CD1c-positive myeloid dendritic cell (primary cell): ENCODE measurements at regions not wholly inside any gene's neighbourhood (a gene's known extent, or its start where the extent isn't known, plus 50 kb on each side); places are given as distances from the start of the nearest gene placed in this dataset.
"Not testable (repeated sequence)": the region's sequence is repeated elsewhere in the genome, so short reads cannot be mapped to it uniquely, and the experiment has no call there.

ENCODE experiments used
- DNase-seq: peaks from one replicate; pipeline ENCODE4 v3.0.0-alpha.2; 2016; ENCODE audit errors: extremely low spot score

DNA sequence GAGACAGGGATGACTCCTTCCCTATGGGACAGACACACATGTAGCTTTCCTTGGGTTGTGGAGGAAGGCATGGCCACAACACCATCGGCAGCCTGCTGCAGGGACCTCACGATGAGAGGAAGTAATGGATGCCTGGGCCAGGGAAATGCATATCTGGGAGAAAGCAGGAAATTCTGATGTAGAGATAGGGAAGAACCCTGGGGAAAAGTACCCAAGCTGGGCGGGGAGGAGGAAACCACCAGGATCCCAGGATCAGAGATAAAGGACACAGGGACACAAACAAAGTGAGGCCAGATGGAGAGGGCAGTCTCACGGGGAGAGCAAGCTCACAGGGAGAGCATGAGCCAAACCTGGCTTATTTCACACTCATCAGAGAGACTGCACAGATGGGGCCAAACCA lies 294.7 kb upstream of the TEKT4 start:
- DNase-seq = not testable (repeated sequence)

DNA sequence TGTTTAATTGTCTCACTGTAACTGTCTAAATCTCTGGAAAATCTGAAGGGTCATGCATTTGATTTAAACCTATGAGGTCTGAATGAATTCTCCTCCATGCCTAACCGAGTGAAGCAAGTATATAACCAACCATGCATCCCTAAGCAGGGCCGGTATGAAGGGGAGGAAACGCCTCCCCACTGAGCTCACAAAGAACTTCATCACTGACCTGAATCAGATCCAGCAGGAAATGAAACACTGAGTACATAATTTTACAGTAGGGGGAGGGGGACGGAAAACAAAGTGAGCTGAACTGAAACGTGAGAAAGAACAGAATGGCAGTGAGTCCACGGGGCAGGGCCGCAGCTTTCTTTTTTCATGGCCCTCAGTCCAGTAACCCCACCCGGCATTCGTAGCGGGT lies 294.1 kb upstream of the TEKT4 start:
- DNase-seq = not testable (repeated sequence)

DNA sequence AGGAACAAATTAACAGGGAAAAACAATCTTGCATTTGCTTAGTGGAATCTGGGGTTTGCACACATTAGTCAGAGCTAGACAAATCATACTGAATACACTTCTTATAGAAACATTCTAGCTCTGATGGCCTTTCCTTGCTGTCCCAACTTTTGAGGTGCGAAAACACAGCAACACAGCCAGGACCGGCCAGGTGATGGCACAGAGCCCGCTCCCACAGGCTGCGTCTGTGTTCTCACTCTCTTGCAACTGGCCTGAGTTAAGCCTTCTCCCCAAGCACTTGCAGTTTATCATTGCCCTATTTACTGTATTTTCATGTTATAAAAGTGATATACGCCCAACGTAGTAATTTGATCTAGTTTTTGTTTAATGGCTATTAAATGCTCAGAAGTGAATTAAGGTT lies 292.0 kb upstream of the TEKT4 start:
- DNase-seq = not testable (repeated sequence)

DNA sequence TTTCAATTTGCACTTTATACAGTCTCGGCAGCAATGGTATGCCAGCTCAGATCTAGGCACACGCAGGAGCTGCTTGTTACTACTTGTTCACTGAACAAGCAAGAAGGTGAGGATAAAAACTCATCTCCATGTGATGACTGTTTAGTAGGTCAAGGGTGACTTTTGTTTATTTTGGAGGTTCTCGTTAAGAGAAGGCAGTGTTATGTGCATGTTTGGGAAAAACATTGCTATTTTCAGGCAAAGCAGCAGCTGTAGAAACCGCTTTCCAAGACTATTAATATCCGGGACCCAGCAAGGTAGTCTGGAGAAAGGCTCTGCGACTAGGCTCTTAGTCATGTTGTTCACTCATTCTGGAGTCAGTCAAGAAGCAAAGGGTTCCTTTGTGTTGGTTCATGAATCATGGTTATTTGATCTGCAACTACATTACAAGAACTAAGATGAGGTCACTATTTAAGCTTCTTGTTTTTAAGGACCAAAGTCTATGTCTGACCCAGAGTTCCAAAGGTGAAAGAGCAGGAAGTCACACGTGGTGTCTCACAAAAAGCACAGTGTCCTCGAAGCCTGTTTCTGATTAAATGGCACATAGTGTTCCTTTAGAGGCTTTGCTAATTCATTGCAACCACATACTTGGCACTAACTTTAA lies 288.0 kb upstream of the TEKT4 start:
- not testable (repeated sequence) for DNase-seq

DNA sequence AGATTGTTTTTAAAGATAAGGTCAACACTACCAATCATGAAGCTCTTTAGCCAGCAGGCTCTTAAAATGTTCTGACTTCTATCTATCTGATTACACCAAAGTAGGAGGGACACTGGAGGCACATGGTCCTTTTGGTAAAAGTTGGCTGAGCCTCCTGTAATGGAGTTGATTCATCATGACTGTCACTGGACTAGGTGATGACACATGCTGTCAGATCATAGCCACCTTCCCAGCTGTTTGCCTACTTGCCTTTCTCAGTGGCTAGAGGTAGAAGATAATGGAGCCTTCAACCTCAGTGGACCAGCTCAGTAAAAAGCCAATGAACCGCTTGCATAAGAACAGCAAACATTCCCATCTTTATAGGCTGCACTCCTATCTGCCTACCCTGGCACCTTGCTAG lies 286.7 kb upstream of the TEKT4 start:
- DNase-seq = not testable (repeated sequence)

DNA sequence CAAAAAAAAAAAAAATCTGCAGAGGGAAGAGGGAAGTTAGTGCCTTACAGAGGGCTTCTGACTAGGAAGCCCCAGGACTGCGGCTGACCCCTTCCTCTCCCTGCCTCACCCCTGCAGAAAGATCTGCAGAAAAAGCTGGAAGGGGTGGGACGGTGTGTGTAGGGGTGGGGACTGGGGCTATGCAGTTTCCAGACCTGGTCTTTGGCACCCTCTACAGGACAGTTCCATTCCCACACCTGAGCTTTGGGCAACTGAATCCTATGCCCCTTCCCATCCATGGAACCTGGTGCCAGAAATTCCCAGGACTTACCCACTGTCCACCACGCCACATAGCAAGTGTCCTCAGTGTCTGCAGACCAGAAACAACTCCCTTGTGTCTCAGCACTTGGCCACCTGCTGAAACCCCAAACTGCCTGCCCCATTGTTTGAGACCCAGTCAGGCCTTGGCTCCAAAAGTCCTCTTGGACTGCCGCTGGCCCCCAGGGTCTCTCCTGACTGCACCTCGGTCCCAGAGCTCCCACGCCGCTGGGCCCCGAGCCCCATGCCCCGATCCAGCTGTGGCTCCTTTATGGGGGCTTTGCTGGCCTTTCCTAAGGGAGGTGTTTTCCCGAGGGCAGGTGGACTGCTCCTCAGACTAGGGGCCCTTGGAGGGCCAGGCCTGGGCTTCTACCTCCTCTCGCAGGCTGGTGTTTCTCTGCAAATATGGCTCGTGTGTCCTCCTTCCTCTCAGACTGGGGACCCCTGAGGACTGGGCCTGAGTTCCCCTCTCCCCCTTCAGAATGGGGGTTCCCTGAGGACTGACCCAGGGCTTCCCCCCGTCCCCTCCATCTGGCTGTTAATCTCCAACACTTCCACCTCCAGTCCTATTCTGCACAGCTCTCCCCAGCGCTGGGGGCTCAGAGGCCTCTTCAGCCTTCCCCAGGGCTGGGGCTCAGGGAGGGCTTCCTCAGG lies 284.9 kb upstream of the TEKT4 start:
- not testable (repeated sequence) for DNase-seq

DNA sequence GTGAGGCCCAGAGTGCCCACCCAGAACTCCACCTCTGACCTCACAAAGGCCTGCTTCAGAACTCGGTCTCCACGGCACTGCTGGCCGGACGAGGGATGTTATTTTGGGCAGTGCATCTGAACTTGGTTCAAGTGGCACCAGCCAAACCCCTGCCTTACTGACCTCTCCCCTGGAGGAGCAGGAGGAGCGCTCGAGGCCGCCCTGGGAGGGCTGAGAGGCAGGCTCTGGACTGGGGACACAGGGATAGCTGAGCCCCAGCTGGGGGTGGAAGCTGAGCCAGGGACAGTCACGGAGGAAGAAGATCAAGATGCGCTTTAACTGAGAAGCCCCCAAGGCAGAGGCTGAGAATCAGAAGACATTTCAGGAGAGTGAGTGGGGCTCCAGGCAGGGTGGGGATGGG lies 284.2 kb upstream of the TEKT4 start:
- DNase-seq = not testable (repeated sequence)

DNA sequence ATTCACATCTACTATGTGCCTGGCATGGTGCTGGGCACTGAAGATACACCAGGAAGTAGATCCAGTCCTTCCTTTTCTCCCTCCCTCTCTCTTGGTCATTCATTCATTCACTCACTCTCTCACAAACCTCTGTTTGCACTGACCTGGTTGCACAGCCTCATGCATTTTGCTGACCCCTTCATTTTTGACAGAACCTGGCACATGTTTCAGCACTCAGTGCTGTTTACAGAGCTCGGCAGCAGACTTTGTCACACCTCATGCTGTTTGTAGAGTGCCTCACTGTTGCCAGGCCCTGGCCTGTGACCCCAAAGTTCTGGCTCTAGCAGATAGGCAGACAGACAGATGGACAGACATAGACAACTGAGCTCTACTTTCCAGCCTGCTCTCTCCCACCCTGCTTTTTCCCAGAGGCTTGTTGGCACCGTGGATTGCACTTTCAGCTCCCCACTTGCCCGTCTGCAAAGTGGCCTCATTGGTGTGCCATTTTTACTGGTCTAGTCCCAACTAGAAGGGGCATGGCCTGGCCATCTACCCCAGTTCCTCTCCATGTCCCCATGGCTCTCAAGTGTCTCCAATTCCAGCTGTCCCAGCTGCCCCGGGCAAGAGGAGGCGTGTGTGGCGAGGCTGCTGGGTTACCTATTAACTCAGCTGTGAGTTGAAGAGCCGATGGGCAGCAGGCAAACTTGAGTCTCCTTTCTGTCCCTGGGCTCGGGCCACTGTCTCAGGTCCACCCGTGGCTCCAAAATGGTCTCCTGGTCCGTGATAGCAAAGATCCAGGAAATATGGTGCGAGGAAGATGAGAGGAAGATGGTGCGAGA lies 277.0 kb upstream of the TEKT4 start:
- not testable (repeated sequence) for DNase-seq

DNA sequence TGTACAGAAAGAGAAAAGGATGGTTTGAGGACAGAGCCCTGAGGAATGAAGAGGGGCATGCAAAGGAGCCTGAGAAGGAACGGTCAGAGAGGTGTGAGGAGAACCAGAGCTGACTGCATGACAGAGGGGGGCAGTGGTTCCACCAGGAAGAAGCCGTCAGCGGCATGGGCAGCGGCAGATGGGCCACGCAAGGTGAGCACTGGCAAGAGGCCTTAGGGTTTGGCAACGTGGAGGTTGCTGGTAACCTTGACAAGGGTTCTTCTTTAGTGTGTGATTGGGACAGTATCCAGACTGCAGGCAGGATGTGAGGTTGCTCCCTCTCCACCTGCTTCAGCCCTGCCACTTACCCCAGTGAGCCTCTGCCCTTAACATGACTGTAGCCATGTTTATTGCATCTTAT lies 275.3 kb upstream of the TEKT4 start:
- DNase-seq = not testable (repeated sequence)

DNA sequence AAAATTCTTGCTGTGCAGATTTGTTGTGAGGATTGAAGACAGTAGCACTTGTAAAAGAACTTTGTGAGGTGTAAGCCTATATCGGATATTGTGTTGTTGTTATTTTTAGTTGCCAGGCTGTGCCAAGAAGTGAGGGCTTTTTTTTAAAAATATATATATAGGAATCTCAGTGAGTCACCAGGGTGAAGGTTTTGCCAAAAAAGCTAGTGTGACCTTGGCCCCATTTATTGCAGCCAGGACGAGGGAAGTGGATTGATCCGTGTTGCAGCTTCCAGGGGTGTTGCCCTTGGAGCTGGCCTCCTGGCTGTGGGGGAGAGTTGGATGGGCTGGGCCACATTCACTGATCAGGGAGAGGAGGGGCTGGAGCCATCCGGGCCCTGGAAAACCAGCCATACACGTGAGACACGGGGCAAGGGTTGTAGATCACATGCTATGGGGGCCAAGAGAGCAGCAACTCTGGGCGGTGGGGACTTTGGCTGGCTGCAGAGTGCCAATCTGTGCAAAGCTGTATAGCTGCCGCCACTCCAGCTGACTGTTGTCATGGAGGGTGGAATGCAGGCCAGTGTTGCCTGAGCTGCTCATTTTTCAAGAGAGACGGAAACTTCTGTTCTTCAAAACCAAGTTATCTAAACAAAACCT lies 273.0 kb upstream of the TEKT4 start:
- DNase-seq = not testable (repeated sequence)

DNA sequence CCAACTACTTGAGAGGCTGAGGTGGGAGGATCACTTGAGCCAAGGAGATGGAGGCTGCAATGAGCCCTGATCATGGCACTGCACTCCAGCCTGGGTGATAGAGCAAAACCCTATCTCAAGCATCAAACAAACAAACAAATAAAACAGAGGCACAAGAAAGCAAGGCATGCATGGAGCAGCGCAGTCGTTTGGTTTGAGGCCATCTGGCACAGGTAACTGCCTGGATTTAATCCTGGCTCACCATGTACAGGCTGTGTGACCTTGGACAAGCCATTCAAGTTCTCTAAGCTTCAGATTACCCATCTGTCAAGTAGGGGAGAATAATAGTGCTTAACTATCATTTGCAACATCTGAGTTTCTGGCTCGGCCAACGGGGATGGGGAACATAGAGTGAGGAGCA lies 270.3 kb upstream of the TEKT4 start:
- DNase-seq = not testable (repeated sequence)

DNA sequence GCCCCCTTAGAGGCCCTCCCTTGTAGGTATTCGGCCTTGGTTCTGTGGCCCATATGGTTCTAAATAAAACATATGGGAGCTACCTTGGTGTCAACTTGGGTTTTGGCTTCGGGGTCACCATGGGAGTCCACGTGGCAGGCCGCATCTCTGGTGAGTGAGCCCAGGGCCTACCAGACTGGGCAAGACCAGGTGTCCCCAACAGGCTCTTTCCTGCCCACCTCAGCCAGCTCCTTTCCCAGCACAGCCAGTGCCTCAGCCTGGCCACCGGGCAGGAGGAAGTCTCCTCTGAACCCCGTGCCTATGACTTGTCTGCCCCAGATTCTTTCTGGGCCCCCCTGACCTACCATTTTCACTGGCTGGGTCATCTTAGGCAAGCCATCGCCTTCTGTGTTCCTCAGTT lies 268.8 kb upstream of the TEKT4 start:
- no peak for DNase-seq

DNA sequence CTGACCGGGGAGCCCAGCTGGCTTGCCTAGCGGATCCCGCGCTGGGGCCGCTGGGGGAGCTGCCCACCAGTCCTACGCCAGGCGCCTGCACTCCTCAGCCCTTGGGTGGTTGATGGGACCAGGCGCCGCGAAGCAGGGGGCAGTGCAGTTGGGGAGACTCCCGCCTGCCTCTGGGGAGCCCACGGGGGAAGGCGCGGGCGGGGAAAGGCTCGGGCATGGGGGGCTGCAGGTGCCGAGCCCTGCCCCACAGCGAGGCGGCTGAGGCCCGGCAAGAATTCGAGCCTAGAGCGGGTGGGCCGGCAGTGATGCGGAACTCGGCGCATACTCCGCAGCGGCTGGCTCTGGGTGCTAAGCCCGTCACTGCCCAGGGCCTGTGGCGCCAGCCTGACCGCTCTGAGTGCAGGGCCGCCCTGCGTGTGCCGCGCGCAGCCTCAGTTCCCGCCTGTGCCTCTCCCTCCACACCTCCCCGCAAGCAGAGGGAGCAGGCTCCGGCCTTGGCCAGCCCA lies 249.1 kb upstream of the TEKT4 start:
- DNase-seq = no peak

DNA sequence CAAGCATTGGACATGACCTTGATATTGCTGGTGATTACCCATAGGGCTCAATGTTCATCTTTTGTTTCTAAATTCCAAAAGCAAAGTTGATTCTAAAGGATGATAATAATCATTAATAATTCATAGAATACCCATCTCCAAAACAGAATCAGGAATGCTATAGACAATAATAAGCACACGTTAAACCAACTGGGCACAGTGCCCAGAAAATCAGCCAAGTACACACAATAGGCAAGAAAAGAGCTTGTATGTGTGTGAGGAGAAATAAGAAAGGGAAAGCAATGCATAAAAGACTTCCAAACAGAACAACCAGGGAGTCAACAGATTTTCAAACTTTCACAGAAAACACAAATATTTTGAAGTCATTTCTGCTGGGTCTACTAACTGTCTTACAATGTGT lies 242.3 kb upstream of the TEKT4 start:
- DNase-seq = not testable (repeated sequence)

DNA sequence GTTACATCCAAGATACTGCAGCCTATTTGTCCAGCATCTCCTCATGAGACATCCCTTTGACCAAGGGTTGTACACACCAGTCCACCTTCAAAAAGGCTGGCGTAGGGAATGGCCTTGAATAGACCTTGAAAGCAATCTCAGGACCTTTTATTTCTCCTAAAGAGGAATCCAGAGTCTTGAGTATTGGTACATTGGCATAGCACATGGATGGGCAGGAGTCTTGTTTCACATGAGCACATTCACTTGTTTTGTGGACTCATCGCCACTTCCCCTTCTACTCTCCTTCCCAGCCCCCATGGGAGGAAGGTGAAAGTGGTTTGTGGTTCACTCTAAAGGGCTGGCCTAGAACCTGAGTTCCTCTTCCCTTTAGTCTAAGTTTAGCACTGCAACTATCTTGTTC lies 229.8 kb upstream of the TEKT4 start:
- DNase-seq = not testable (repeated sequence)

DNA sequence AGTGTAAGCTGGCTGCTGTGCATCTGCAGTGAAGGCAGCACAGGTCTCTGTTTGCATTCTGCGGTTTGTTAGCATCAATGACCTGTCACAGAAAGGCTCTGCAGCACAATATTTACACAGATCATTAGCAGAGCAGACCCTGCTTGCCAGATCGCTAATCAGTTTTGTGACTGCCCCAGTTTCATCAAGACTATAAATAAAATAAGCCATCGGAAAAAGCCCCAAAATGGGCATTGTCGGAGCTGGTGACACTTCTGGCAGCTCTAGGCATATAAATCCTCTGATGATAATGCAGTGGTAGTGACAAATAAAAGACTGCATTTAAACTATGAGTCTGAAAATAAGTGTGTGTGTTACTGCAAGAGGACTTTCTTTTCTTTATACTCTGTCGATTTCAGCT lies 219.1 kb upstream of the TEKT4 start:
- DNase-seq = not testable (repeated sequence)

DNA sequence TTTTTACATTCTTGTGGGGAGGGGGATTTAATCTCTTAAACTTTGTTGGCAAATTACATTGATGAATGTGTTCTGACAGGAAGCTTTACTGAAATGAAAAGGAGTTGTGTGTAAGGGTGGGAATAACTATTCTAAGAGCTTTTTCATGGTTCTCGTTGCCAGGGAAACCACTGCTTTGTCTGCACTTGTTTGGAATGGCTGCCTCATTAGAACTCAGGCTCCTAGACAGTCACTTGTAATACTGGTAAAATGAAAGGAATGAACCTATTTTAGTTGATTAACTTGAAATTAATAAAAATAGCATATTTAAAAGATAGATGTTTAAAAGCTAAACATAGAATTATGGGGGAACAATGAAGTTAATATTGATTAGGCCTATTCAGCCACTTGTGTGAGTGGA lies 201.4 kb upstream of the TEKT4 start:
- not testable (repeated sequence) for DNase-seq

DNA sequence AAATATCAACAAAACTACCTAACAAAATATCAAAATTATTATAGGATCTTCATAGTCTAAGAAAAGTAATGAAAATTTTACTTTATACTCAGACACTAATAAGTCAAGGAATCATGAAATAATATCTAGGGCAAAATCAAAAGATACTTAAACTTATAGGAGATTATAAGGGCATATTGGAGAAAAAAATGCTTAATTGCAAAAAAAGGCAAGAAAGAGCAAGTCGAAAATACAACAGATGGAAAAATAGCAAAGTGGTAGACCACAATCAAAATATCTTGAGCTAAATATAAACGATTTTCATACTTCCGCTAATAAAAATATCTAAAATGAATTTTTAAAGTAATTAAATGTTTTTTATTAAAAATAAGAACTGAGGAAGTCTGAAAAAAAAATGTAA lies 177.0 kb upstream of the TEKT4 start:
- DNase-seq = not testable (repeated sequence)

DNA sequence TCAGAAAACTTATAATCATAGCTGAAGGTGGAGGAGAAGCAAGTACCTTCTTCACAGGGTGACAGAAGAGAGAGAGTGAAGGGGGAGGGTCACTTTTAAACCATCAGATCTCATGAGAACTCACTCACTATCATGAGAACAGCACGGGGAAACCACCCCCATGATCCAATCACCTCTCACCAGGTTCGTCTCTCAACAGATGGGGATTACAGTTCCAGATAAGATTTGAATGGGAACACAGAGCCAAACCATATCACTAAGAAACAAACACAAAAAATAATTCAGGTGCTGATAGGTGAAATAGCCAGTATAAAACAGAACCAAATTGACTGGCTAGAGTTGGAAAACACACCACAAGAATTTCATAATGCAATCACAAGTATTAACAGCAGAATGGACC lies 162.2 kb upstream of the TEKT4 start:
- not testable (repeated sequence) for DNase-seq

DNA sequence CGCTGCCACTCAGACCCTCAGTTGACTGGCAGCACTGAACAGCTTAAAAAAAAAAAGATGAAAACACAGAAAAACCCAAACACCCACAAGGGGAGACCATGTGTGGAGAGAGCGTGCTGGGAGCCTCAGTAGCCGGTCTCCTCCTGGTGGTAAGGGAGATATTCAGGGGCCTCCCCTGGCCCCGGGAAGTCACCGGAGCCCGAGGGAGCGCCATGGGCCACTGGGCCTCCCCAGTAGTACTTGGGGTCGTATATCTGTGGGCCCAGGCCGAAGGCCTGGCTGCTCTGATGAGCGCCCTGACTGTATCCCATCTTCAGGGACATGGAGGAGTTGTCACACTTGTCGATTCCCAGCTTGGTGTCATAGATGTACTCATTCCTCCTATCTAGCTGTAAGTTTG lies 145.7 kb upstream of the TEKT4 start:
- no peak for DNase-seq

DNA sequence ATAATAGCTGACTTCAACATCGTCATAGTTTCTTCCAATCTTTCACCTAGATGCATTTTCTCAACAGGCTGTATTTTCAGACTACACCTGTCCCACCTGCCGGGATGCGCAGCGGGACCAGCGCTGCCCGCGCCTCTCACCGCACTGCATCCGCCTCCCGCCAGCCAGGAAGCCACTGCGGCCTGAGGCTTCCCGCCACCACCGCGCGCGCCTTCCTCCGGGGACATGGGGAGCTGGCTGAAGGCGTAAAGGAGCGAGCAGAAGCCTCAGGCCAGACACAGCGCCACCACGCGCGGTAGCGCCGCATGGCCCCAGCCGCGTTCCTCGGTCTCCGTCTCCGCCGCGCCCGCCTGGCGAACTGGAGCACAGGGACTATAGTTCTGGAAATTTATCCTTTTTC lies 135.7 kb upstream of the TEKT4 start:
- DNase-seq = not testable (repeated sequence)
